22Rv1 (cell line): ENCODE measurements at regions not wholly inside any gene's neighbourhood (a gene's known extent, or its start where the extent isn't known, plus 50 kb on each side); places are given as distances from the start of the nearest gene placed in this dataset.

Experiments
- H3K27ac ChIP-seq: fragments of 450-650 bp; 2 replicates; pipeline ENCODE4 v1.5.1; 2017
- CTCF ChIP-seq: fragments of 450-650 bp; IDR thresholded peaks from 2 replicates; pipeline ENCODE4 v1.5.1; 2017; ENCODE audit warnings: mild to moderate bottlenecking
- ZFX ChIP-seq: fragments of 450-650 bp; IDR thresholded peaks from 2 replicates; pipeline ENCODE4 v1.6.1; 2017; ENCODE audit warnings: antibody characterized with exemption, borderline replicate concordance

GRCh38 chr14:53875324-53875897 is 81.2 kb downstream of the BMP4 start:
- TF ChIP-seq CTCF, result no peak
- TF ChIP-seq ZFX, result no peak
- no peak overlapping the region for H3K27ac ChIP-seq

GRCh38 chr14:53874704-53875103 is 81.9 kb downstream of the BMP4 start:
- TF ChIP-seq ZFX (no peak), CTCF (no peak)

GRCh38 chr14:53872681-53873089 is 83.9 kb downstream of the BMP4 start:
- no peak for TF ChIP-seq ZFX
- TF ChIP-seq CTCF, result no peak
- H3K27ac ChIP-seq, result no peak overlapping the region

More at GRCh38 chr14:53874704-53875103, 81.9 kb downstream of the BMP4 start:
- H3K27ac ChIP-seq, result no peak overlapping the region

- no peak overlapping the region for H3K27ac ChIP-seq
- TF ChIP-seq ZFX, result no peak
- no peak for TF ChIP-seq CTCF
Measured at GRCh38 chr14:53871951-53872350, 84.7 kb downstream of the BMP4 start.

GRCh38 chr14:53871011-53871410 is 85.6 kb downstream of the BMP4 start:
- no peak overlapping the region for H3K27ac ChIP-seq
- TF ChIP-seq ZFX, result no peak
- TF ChIP-seq CTCF, result no peak

GRCh38 chr14:53865711-53866110 is 90.9 kb downstream of the BMP4 start:
- no peak overlapping the region for H3K27ac ChIP-seq
- no peak for TF ChIP-seq CTCF
- TF ChIP-seq ZFX, result no peak

GRCh38 chr14:53861781-53862180 is 94.8 kb downstream of the BMP4 start:
- no peak overlapping the region for H3K27ac ChIP-seq
- TF ChIP-seq CTCF, result no peak
- TF ChIP-seq ZFX, result no peak
